ENCODE measurements at regions not wholly inside any gene's neighbourhood (a gene's known extent, or its start where the extent isn't known, plus 50 kb on each side); places are given as distances from the start of the nearest gene placed in this dataset.

DNA sequence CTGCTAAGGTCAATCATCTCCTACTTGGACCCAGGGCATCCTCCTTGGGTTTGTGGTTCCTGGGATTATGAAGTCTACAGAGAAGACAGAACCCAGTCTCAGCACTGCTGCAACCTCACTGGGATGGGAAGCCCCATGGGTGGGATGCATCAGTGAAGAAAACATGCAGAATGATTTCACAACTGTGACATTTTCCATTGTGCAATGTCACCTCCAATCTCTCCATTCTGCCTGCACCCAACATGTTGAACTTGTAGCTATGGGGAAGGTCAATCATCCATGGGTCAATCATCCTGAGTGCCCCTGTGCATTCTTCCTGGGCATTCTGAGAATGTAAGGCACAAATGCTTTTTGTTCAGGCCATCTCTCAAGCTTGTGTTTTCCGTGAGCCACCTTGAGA lies 1004.4 kb upstream of the TMEM132C start:
- no peaks in the 10 kb centered on the region for H3K27me3 ChIP-seq (replicated peaks; ENCODE audit: control insufficient read depth, insufficient read depth, low read length)
- no peaks in the 10 kb centered on the region for H3K36me3 ChIP-seq (ENCODE audit: control insufficient read depth, insufficient read depth, low read length)
- TF ChIP-seq, protein P1, sequence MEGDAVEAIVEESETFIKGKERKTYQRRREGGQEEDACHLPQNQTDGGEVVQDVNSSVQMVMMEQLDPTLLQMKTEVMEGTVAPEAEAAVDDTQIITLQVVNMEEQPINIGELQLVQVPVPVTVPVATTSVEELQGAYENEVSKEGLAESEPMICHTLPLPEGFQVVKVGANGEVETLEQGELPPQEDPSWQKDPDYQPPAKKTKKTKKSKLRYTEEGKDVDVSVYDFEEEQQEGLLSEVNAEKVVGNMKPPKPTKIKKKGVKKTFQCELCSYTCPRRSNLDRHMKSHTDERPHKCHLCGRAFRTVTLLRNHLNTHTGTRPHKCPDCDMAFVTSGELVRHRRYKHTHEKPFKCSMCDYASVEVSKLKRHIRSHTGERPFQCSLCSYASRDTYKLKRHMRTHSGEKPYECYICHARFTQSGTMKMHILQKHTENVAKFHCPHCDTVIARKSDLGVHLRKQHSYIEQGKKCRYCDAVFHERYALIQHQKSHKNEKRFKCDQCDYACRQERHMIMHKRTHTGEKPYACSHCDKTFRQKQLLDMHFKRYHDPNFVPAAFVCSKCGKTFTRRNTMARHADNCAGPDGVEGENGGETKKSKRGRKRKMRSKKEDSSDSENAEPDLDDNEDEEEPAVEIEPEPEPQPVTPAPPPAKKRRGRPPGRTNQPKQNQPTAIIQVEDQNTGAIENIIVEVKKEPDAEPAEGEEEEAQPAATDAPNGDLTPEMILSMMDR (IDR thresholded peaks at IDR 0.05; ENCODE audit: insufficient read depth, low read length, poor library complexity, severe bottlenecking): no peak
- DNase-seq (ENCODE audit: extremely low read depth, insufficient read length): no peak
- no peak overlapping the region for H3K4me3 ChIP-seq (replicated peaks; ENCODE audit: low read depth, low read length)

DNA sequence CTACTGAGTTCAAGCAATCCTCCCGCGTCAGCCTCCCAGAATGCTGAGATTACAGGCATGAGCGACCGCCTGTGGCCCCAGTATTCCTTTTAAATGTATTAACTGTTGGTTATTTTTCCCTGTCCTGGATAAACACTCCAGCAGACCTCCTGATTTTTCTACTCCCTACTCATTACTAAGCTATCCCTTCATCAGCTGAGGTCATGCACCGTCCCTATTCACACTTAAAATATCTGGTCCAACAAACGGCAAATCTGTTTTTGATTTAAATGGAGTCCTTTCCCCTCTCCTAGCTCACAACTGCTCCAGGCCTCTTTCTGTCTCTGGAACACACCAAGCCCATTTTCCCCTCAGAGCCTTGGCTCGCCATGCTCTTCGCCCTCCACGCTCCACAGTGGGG lies 1003.3 kb upstream of the TMEM132C start:
- Histone ChIP-seq H3K4me3 (replicated peaks; ENCODE audit: low read depth, low read length) (no peak overlapping the region), H3K36me3 (ENCODE audit: control insufficient read depth, insufficient read depth, low read length) (no peaks in the 10 kb centered on the region), H3K27me3 (replicated peaks; ENCODE audit: control insufficient read depth, insufficient read depth, low read length) (no peaks in the 10 kb centered on the region)
- TF ChIP-seq, protein P1 (IDR thresholded peaks at IDR 0.05; ENCODE audit: insufficient read depth, low read length, poor library complexity, severe bottlenecking): no peak
- DNase-seq (ENCODE audit: extremely low read depth, insufficient read length): no peak

DNA sequence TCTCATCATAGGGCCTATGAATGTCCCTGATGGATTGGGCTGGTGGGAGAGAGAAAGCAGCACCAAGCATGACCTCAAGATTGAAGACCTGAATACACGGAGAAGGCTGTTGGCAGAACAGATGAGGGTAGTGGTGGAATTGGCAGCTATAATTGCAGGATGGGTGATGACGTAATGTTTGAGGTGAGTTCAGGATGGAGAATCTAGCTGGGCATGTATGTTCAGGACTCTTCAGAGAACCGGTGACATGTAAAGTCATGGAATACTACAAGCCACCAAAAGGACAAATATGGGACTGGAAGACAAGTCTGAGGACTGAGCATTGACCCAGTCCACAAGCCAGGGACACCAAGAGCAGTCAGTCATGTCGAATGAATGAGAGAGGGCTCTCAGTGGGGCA lies 999.8 kb upstream of the TMEM132C start:
- no peak overlapping the region for H3K4me3 ChIP-seq (replicated peaks; ENCODE audit: low read depth, low read length)
- no peaks in the 10 kb centered on the region for H3K36me3 ChIP-seq (ENCODE audit: control insufficient read depth, insufficient read depth, low read length)
- TF ChIP-seq, protein P1 (IDR thresholded peaks at IDR 0.05; ENCODE audit: insufficient read depth, low read length, poor library complexity, severe bottlenecking): no peak
- DNase-seq (ENCODE audit: extremely low read depth, insufficient read length): no peak
- H3K27me3 ChIP-seq (replicated peaks; ENCODE audit: control insufficient read depth, insufficient read depth, low read length): no peaks in the 10 kb centered on the region

DNA sequence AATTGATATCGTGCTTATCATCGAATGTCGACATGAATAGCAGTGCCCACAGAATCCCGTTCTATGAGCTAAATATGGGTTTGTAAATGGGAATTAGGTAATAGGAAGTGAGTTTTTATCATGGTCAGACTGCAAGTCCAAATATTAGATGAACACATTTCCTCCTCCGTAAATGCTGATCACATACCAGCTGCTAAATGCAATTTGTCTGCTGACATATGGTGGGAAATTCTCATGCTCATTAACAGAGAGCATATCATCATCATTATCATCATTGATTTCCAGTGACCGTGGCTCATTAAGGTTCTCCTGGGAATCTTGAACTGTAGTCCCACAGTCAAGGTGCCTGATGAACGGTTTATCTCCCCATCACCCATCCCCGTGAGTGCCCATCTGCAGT lies 998.8 kb upstream of the TMEM132C start:
- no peak for DNase-seq (ENCODE audit: extremely low read depth, insufficient read length)
- no peaks in the 10 kb centered on the region for H3K36me3 ChIP-seq (ENCODE audit: control insufficient read depth, insufficient read depth, low read length)
- no peaks in the 10 kb centered on the region for H3K27me3 ChIP-seq (replicated peaks; ENCODE audit: control insufficient read depth, insufficient read depth, low read length)
- H3K4me3 ChIP-seq (replicated peaks; ENCODE audit: low read depth, low read length): no peak overlapping the region
- TF ChIP-seq, protein P1 (IDR thresholded peaks at IDR 0.05; ENCODE audit: insufficient read depth, low read length, poor library complexity, severe bottlenecking): no peak

DNA sequence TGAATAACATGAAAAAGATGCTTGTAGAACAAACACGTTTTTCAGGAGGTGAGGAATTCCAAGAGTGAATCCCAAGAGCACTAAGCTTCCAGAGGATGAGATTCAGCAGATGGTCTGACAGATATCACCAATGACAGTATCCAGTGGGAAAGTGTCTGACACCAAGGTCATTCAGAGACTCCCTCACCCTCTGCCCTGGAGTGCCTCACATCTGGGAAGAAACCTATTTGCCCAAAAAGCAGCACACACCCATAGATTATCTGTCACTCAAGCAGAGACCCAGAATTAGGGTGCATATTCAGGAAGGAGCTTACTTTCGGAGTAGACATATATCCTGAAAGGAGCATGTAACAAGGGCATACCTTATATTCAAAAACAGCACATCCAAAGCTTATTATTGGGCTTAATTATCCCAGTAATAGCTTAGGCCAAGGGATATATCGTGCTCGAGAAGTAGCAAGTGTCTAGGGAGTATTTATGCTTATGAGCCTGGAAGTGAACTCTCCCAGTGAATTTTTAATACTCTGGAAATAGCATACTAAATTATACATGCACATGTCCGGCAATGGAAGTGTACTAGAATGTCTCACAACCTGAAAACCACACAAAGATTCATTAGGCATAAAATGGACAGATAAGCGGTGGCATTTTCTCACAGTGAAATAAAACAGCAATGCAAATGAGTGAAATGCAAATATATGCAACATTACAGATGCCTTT lies 998.1 kb upstream of the TMEM132C start:
- no peak for DNase-seq (ENCODE audit: extremely low read depth, insufficient read length)
- Histone ChIP-seq H3K36me3 (ENCODE audit: control insufficient read depth, insufficient read depth, low read length) (no peaks in the 10 kb centered on the region), H3K27me3 (replicated peaks; ENCODE audit: control insufficient read depth, insufficient read depth, low read length) (no peaks in the 10 kb centered on the region), H3K4me3 (replicated peaks; ENCODE audit: low read depth, low read length) (no peak overlapping the region)
- TF ChIP-seq, protein P1 (IDR thresholded peaks at IDR 0.05; ENCODE audit: insufficient read depth, low read length, poor library complexity, severe bottlenecking): no peak

DNA sequence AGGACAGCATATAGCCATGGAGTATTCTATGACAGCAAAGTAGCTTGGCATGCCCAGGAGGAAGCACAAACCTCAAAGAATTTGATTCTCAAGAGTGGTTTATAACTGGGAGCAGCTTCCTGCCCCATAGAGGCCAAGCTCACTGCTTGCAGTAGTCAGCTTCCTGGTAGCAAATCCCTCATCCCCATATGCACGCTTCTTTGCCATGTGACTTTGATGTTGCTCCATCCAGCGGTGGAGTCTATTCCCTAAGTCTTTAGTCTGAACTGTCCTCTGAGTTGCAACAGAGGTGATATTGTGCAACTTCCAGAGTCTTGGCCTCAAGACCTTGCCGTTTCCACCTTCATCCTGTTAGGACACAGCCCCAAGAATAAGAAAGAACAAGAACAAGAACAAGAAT lies 996.8 kb upstream of the TMEM132C start:
- TF ChIP-seq, protein P1 (IDR thresholded peaks at IDR 0.05; ENCODE audit: insufficient read depth, low read length, poor library complexity, severe bottlenecking): no peak
- DNase-seq (ENCODE audit: extremely low read depth, insufficient read length): no peak

More for the DNA sequence above, 996.8 kb upstream of the TMEM132C start:
- Histone ChIP-seq H3K36me3 (ENCODE audit: control insufficient read depth, insufficient read depth, low read length) (no peaks in the 10 kb centered on the region), H3K27me3 (replicated peaks; ENCODE audit: control insufficient read depth, insufficient read depth, low read length) (no peaks in the 10 kb centered on the region), H3K4me3 (replicated peaks; ENCODE audit: low read depth, low read length) (no peak overlapping the region)

Measured in GM06990 (cell line).